Fibroblast of mammary gland (primary cell): ENCODE measurements at regions not wholly inside any gene's neighbourhood (a gene's known extent, or its start where the extent isn't known, plus 50 kb on each side); places are given as distances from the start of the nearest gene placed in this dataset.
A peak's percentile ranks its signal among the peaks of the same experiment; 100 is the strongest.

Experiments used
- DNase-seq: peaks from one replicate; pipeline ENCODE4 v3.0.0-alpha.2; 2010; ENCODE audit warnings: low read depth
- H3K4me3 ChIP-seq: 2 replicates; pipeline ENCODE4 v1.5.1; 2011; ENCODE audit warnings: low read depth, mild to moderate bottlenecking, low read length, moderate library complexity; ENCODE audit not compliant: control insufficient read depth
- TF ChIP-seq, protein P1 (sequence below): conservative IDR thresholded peaks from 2 replicates; pipeline ENCODE4 v1.5.1; 2011; ENCODE audit warnings: low read depth, low read length, inconsistent platforms; ENCODE audit not compliant: control insufficient read depth, insufficient read depth

DNA sequence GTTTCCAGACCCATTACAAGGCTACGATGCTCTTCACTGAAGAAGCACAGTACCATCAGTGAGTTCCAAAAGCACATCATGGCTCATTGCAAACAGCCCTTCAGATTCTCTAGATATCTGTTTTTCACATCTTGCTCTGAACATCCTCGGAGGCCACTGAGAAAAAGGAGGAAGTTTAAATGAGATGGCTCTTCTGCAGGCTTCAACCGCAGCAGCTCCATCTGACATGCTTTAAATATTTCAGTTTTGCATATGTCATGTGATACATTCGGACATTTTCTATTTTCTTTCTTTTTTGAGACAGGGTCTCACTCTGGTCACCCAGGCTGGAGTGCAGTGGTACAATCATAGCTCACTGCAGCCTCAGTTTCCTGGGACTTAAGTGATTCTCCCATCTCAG is 396.8 kb downstream of the NPIPA8 start:
- TF ChIP-seq, protein P1, sequence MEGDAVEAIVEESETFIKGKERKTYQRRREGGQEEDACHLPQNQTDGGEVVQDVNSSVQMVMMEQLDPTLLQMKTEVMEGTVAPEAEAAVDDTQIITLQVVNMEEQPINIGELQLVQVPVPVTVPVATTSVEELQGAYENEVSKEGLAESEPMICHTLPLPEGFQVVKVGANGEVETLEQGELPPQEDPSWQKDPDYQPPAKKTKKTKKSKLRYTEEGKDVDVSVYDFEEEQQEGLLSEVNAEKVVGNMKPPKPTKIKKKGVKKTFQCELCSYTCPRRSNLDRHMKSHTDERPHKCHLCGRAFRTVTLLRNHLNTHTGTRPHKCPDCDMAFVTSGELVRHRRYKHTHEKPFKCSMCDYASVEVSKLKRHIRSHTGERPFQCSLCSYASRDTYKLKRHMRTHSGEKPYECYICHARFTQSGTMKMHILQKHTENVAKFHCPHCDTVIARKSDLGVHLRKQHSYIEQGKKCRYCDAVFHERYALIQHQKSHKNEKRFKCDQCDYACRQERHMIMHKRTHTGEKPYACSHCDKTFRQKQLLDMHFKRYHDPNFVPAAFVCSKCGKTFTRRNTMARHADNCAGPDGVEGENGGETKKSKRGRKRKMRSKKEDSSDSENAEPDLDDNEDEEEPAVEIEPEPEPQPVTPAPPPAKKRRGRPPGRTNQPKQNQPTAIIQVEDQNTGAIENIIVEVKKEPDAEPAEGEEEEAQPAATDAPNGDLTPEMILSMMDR, result no peak
- DNase-seq, result no peak
- no peak overlapping the region for H3K4me3 ChIP-seq

DNA sequence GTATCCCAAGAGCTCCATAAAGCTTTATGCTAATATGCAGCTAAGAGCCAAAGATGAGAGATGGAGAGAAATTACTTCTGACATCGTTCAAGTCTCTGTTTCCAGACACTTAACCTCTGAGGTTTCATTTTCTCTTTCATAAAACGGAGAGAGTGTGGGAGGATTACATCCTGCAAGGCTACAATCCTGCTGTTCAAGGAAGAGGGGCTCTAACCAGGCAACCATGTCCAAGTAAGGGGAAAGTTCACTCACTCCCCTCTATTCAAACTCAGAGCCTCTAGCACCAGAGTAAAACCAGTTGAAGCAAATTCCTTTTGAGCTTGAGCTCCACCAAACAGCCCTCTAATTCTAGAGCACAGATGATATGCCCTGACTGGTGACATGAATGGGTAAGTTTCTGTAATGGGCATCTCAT is 397.4 kb downstream of the NPIPA8 start:
- DNase-seq, result no peak
- TF ChIP-seq, protein P1, result no peak
- no peak overlapping the region for H3K4me3 ChIP-seq

DNA sequence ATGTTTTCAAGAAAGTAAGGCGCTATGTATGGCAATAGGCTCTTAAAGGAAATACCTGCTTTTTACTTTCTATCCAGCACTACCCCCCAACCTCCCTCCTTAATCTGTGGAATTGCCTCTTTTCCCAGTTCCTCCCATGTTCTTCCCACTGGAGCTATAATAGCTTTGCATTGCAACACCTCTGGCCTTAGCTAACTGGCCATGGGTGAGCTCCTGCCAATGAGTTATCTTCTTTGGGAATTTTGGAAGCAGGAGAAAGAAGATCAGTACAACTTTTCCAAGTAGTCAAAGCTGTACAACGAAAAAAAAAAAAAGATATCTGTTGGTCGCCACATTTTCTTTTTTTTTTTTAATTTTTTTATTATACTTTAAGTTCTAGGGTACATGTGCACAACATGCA is 398.0 kb downstream of the NPIPA8 start:
- no peak overlapping the region for H3K4me3 ChIP-seq
- DNase-seq, result no peak
- TF ChIP-seq, protein P1, result no peak

DNA sequence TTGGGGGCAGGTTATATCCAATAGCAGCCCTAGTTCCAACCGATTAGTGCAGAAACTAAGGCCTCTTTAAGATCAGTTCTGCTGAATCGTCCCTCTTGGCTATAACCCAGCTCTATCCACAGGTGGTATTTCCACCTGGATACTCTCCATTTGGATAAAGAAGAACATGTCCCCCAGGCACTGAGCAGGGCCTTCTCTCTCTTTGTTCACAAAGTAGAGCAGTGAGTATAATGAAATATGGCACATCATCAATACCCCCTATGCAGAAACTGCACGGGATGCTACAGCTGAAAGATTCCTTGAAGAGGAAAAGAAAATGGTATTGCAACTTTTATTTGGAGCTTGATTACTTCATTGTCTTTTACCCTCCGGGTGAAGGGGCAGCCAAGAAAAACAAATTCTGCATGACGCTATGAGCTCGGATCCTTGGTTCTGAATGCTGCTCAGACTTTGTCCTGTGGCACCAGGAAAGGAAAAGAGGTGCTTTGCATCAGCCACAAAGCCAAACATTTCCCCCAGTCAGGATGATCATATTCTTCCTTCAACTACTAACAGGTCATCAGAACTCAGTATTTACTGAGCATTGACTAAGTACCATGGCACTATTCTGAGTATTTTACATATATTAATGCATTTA is 399.7 kb downstream of the NPIPA8 start:
- no peak overlapping the region for H3K4me3 ChIP-seq
- no peak for DNase-seq
- TF ChIP-seq, protein P1, result no peak

DNA sequence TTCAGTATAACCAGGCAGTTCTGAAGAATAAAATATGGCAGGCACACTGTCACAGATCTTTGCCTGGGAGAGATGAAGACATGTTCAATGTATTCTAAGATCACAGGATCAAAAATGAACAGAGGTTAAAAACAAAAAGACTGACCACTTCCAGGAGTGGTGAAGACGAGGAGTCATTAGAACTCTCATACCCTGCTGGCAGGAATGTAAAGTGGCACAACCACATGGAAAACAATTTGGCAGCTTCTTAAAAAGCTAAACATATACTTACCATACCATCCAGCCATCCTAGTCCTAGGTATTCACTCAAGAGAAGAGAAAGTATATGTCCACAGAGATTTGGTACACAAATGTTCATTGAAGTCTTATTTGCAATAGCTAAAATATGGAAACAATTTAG is 406.3 kb downstream of the NPIPA8 start:
- DNase-seq, result peak; percentile 2
- H3K4me3 ChIP-seq, result no peak overlapping the region
- TF ChIP-seq, protein P1, result peak; percentile 2

DNA sequence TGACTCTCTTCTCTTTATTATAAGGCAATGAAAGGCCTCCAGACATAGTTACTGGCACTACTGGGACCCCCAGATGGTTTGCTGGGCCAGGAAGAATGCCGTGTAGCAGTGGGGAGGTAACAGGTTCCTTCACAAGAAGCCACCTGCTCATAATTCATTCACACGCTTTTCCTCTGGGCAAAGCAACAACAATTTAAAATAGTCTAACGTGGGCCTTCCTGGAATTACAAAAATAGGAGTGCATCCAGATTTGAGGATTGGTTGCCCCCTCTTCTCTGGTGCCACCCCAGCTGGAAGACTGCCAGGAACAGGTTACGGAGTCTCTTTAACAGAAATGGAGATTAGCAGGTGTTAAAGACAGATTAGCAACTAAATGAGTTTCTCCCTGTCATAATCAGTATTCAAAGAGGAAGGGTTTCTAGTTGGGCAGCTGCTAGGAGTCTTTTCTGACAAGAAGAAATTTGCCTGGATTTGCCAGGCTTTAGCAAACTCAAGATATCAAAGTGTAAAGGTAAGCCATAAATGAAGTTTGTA is 409.6 kb downstream of the NPIPA8 start:
- no peak for DNase-seq
- TF ChIP-seq, protein P1, result no peak
- no peak overlapping the region for H3K4me3 ChIP-seq

DNA sequence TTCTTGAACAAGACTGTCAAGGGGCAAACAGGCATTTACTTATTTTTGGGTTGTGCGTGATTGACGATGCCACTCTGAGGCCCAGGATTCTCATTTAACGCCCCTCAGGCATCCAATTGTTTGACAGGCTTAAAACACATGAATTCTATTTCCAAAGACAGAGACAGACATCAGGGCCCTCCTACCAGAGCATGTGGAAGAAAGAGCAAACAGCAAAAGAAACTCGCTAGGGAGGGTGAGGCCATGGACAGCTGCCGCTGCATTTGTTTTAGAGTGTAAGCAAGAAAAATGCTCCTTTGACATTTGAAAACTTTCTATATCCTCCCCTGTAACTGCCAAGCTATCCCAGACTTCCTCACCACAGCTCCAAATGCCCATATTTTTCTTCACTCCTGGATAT is 410.1 kb downstream of the NPIPA8 start:
- DNase-seq, result no peak
- no peak overlapping the region for H3K4me3 ChIP-seq
- TF ChIP-seq, protein P1, result no peak
